PC-3 (cell line): ENCODE measurements at regions not wholly inside any gene's neighbourhood (a gene's known extent, or its start where the extent isn't known, plus 50 kb on each side); places are given as distances from the start of the nearest gene placed in this dataset.

Experiments
- ATAC-seq: fragments of 200-7000 bp; cut with Tn5 transposase; 2 replicates; pipeline ENCODE4 v1.9.1; 2020; ENCODE audit warnings: mild to moderate bottlenecking, moderate library complexity
- BruUV-seq: library from RNA; stranded (reverse); fragments of 400-500 nt; replicated peaks from 2 replicates; lab custom pipeline; 2021; lab: Mats Ljungman, UMichigan
- CTCF ChIA-PET: fragments of 300-600 bp; sonication (Branson Sonifier 250); formaldehyde crosslinking; loops from one replicate; lab custom pipeline; 2022; ENCODE audit warnings: antibody characterized with exemption; lab: Charles Lee
- POLR2A ChIA-PET: fragments of 300-600 bp; sonication (Branson Sonifier 250); formaldehyde crosslinking; loops from one replicate; lab custom pipeline; 2022; ENCODE audit warnings: antibody characterized with exemption; ENCODE audit not compliant: unreplicated experiment; lab: Charles Lee
- DNase-seq: peaks from one replicate; pipeline ENCODE4 v3.0.0-alpha.2; 2015
- H2AFZ ChIP-seq: fragments of 300-600 bp; sonication (generic); 2 replicates; pipeline ENCODE4 v1.6.0; 2016; ENCODE audit warnings: antibody characterized with exemption, low read length
- H3F3A ChIP-seq: fragments of 300-600 bp; sonication (generic); one replicate; pipeline ENCODE4 v1.6.0; 2017; ENCODE audit warnings: antibody characterized with exemption, low read length, control low read depth, mild to moderate bottlenecking; ENCODE audit not compliant: unreplicated experiment
- H3K27ac ChIP-seq: fragments of 300-600 bp; sonication (generic); 2 replicates; pipeline ENCODE4 v1.5.1; 2016; ENCODE audit warnings: mild to moderate bottlenecking, low read length
- H3K27me3 ChIP-seq: fragments of 300-600 bp; sonication (generic); 2 replicates; pipeline ENCODE4 v1.6.1; 2016; ENCODE audit warnings: low read length, mixed read lengths
- H3K36me3 ChIP-seq: fragments of 300-600 bp; sonication (generic); 2 replicates; pipeline ENCODE4 v1.6.1; 2016; ENCODE audit warnings: low read depth, mixed run types, low read length, mixed read lengths
- H3K4me1 ChIP-seq: fragments of 300-600 bp; sonication (generic); 2 replicates; pipeline ENCODE4 v1.5.1; 2016; ENCODE audit warnings: low read length; ENCODE audit not compliant: insufficient read depth
- H3K4me2 ChIP-seq: fragments of 300-600 bp; sonication (generic); 2 replicates; pipeline ENCODE4 v1.6.0; 2016; ENCODE audit warnings: low read length
- H3K4me3 ChIP-seq: fragments of 300-600 bp; sonication (generic); 2 replicates; pipeline ENCODE4 v1.5.1; 2016; ENCODE audit warnings: mild to moderate bottlenecking, low read length, mixed read lengths
- H3K79me2 ChIP-seq: fragments of 300-600 bp; sonication (generic); 2 replicates; pipeline ENCODE4 v1.6.1; 2017; ENCODE audit warnings: low read length, mixed read lengths
- H3K9ac ChIP-seq: fragments of 300-600 bp; sonication (generic); 2 replicates; pipeline ENCODE4 v1.6.0; 2016; ENCODE audit warnings: mild to moderate bottlenecking, low read length
- H3K9me2 ChIP-seq: fragments of 300-600 bp; sonication (generic); replicated peaks from 2 replicates; pipeline ENCODE4 v1.6.1; 2016; ENCODE audit warnings: mixed run types, low read length, mixed read lengths
- H3K9me3 ChIP-seq: fragments of 300-600 bp; sonication (generic); 2 replicates; pipeline ENCODE4 v1.6.1; 2016; ENCODE audit warnings: low read length, mixed read lengths
- H4K20me1 ChIP-seq: fragments of 300-600 bp; sonication (generic); 2 replicates; pipeline ENCODE4 v1.6.1; 2016; ENCODE audit warnings: low read length, mixed read lengths
- CTCF ChIP-seq: fragments of 300-600 bp; sonication (generic); conservative IDR thresholded peaks from 2 replicates; pipeline ENCODE4 v1.5.1; 2017; ENCODE audit warnings: antibody characterized with exemption, low read depth, mild to moderate bottlenecking, low read length
- EZH2 ChIP-seq: fragments of 300-600 bp; sonication (generic); IDR thresholded peaks from one replicate; pipeline ENCODE4 v1.6.1; 2017; ENCODE audit warnings: antibody characterized with exemption, mild to moderate bottlenecking, low read length; ENCODE audit not compliant: unreplicated experiment
- EZH2phosphoT487 ChIP-seq: fragments of 300-600 bp; sonication (generic); IDR thresholded peaks from 2 replicates; pipeline ENCODE4 v1.6.1; 2018; ENCODE audit warnings: mild to moderate bottlenecking, antibody characterized with exemption, low read length, borderline replicate concordance
- intact Hi-C: fragments of 100-400 bp; cut with micrococcal nuclease; formaldehyde crosslinking; loops from 2 replicates; pipeline ENCODE4 v1.9.0; 2023

- ChIA-PET CTCF (no interaction called here), POLR2A (no interaction called here)
- no peaks in the 10 kb centered on the region for H3K36me3 ChIP-seq
- H3K4me2 ChIP-seq = no peak overlapping the region
- H3K9me3 ChIP-seq = no peaks in the 10 kb centered on the region
- H2AFZ ChIP-seq = no peak overlapping the region
- H3K9me2 ChIP-seq = no peaks in the 10 kb centered on the region
- ATAC-seq (no peak), DNase-seq (no peak)
- H4K20me1 ChIP-seq = no peaks in the 10 kb centered on the region
- no peak overlapping the region for H3K27ac ChIP-seq
- H3K79me2 ChIP-seq = no peaks in the 10 kb centered on the region
- H3F3A ChIP-seq = no peaks in the 10 kb centered on the region
- no peak for TF ChIP-seq CTCF
- no peak for TF ChIP-seq EZH2phosphoT487
- no peak for TF ChIP-seq EZH2
- intact Hi-C loops = no loop called here
- H3K4me3 ChIP-seq = no peak overlapping the region
- no TSS peak for BruUV-seq
- peaks cover 19% of the 10 kb centered on the region for H3K27me3 ChIP-seq
- peaks cover 7% of the 10 kb centered on the region for H3K4me1 ChIP-seq
- no peak overlapping the region for H3K9ac ChIP-seq
Measured at GRCh38 chr11:112369916-112370315, 109.3 kb upstream of the PLET1 start.

GRCh38 chr11:112374486-112375140 is 114.0 kb upstream of the PLET1 start:
- Histone ChIP-seq H3K27me3 (peaks cover 60% of the 10 kb centered on the region), H3K9me3 (no peaks in the 10 kb centered on the region), H3K9me2 (no peaks in the 10 kb centered on the region), H3K4me1 (no peaks in the 10 kb centered on the region), H3K4me3 (no peak overlapping the region), H3K9ac (no peak overlapping the region), H3K79me2 (no peaks in the 10 kb centered on the region), H3K36me3 (no peaks in the 10 kb centered on the region), H3K27ac (no peak overlapping the region), H3K4me2 (no peak overlapping the region), H2AFZ (no peak overlapping the region), H4K20me1 (no peaks in the 10 kb centered on the region), H3F3A (no peaks in the 10 kb centered on the region)
- ATAC-seq (no peak), DNase-seq (no peak)
- intact Hi-C loops = no loop called here
- ChIA-PET CTCF (no interaction called here), POLR2A (no interaction called here)
- TF ChIP-seq CTCF = no peak
- TF ChIP-seq EZH2phosphoT487 = no peak
- TF ChIP-seq EZH2 = no peak
- no TSS peak for BruUV-seq

GRCh38 chr11:112377946-112378345 is 117.3 kb upstream of the PLET1 start:
- Histone ChIP-seq H3K9ac (no peak overlapping the region), H3F3A (no peaks in the 10 kb centered on the region), H3K36me3 (no peaks in the 10 kb centered on the region), H3K4me1 (no peaks in the 10 kb centered on the region), H3K4me3 (no peak overlapping the region), H3K9me3 (no peaks in the 10 kb centered on the region), H3K27me3 (peaks cover 71% of the 10 kb centered on the region), H3K4me2 (no peak overlapping the region), H3K9me2 (no peaks in the 10 kb centered on the region), H4K20me1 (no peaks in the 10 kb centered on the region), H3K79me2 (no peaks in the 10 kb centered on the region), H3K27ac (no peak overlapping the region), H2AFZ (no peak overlapping the region)
- ChIA-PET POLR2A (no interaction called here), CTCF (no interaction called here)
- no peak for TF ChIP-seq EZH2
- TF ChIP-seq CTCF = no peak
- TF ChIP-seq EZH2phosphoT487 = no peak
- ATAC-seq (no peak), DNase-seq (no peak)
- intact Hi-C loops = no loop called here
- no TSS peak for BruUV-seq
